ENCODE measurements at regions not wholly inside any gene's neighbourhood (a gene's known extent, or its start where the extent isn't known, plus 50 kb on each side); places are given as distances from the start of the nearest gene placed in this dataset.

DNA sequence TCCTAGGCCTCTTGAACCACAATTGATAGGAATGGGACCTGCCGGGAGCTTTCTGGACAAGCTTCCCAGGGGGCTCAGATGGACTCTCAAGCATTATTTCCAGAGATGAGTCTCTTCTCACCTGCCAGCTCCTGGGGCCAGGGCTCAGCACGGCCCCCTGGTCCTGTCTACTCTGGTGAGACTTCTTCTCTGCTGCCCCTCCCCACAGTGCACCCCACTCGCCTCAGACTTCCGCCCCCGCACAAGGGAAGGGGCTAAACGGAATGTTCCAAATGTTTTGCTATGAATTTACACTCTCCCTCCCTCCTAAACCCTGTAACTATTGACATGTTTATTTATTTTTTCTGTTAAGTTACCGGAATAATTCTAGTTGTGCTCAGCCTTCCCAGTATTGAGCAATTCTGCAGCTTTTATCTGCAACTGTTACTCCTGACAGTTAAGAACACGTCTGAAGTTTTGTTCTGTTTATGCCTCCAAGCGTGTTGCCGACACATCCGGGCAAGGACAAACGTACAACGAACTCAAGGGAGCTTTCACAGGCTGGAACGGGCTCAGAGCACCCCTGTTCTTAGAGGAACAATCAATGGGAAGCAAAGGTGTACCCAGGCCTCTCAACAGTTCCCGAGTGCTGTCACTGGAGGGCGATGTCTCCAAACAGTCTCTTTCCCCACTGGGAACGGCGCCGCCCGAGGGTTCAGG is 55.2 kb downstream of the FHIP2A start (continued):
- TF ChIP-seq, protein P1, sequence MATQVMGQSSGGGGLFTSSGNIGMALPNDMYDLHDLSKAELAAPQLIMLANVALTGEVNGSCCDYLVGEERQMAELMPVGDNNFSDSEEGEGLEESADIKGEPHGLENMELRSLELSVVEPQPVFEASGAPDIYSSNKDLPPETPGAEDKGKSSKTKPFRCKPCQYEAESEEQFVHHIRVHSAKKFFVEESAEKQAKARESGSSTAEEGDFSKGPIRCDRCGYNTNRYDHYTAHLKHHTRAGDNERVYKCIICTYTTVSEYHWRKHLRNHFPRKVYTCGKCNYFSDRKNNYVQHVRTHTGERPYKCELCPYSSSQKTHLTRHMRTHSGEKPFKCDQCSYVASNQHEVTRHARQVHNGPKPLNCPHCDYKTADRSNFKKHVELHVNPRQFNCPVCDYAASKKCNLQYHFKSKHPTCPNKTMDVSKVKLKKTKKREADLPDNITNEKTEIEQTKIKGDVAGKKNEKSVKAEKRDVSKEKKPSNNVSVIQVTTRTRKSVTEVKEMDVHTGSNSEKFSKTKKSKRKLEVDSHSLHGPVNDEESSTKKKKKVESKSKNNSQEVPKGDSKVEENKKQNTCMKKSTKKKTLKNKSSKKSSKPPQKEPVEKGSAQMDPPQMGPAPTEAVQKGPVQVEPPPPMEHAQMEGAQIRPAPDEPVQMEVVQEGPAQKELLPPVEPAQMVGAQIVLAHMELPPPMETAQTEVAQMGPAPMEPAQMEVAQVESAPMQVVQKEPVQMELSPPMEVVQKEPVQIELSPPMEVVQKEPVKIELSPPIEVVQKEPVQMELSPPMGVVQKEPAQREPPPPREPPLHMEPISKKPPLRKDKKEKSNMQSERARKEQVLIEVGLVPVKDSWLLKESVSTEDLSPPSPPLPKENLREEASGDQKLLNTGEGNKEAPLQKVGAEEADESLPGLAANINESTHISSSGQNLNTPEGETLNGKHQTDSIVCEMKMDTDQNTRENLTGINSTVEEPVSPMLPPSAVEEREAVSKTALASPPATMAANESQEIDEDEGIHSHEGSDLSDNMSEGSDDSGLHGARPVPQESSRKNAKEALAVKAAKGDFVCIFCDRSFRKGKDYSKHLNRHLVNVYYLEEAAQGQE (IDR thresholded peaks at IDR 0.05; ENCODE audit: low read depth, low read length), result no peak
- no peak for TF ChIP-seq IRF4 (IDR thresholded peaks at IDR 0.05; ENCODE audit: low read depth, low read length)

DNA sequence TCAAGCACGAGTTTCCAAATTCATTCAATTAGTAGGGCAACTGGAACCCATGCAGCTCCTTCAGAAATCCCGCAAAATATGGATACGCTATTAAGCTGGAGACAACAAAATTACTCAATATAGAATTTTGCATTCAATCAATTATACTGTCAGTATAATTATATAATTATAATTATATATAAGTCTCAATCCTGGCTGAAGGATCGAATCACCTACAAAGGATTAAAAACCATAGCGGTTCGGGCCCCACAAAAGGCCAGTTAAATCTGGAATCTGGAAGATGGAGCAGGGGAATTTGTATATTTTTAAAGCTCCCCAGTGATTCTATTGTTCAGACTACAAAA is 55.7 kb downstream of the FHIP2A start:
- no peak for FAIRE-seq
- POLR2A ChIA-PET, result interaction anchor here (1.8 kb wide), 1 partner anchor 51 kb away, joined by 4 read pairs; no protein-coding TSS in a partner anchor
- H3K79me2 ChIP-seq (ENCODE audit: control insufficient read depth, insufficient read depth, low read length), result no peaks in the 10 kb centered on the region
- H3K4me2 ChIP-seq (ENCODE audit: control insufficient read depth, insufficient read depth), result no peak overlapping the region
- no peak overlapping the region for H2AFZ ChIP-seq (ENCODE audit: control insufficient read depth, low read depth, low read length)
- H3K27me3 ChIP-seq (replicated peaks in 1 of 2; ENCODE audit: control insufficient read depth in 2 of 2, insufficient read depth in 2 of 2, low read length in 1 of 2), result no peaks in the 10 kb centered on the region; a peak in 1 of 4 replicates
- H3K9me3 ChIP-seq (replicated peaks; ENCODE audit: control insufficient read depth, insufficient read depth, low read length), result no peaks in the 10 kb centered on the region
- RAD21 ChIA-PET (ENCODE audit: unreplicated experiment), result interaction anchor here (1.0 to 5.4 kb wide), 5 partner anchors 47 to 539 kb away, joined by 3 to 44 read pairs (median 3); no protein-coding TSS in a partner anchor
- SMC1A ChIA-PET (ENCODE audit: uncharacterized antibody, unreplicated experiment), result interaction anchor here (1.0 to 4.5 kb wide), 10 partner anchors 10 to 328 kb away, joined by 3 to 35 read pairs (median 3); partner anchors contain the start of gene FHIP2A
- in situ Hi-C loops (cut with MboI), result loop anchor here (10.0 kb wide), 1 partner anchor 538 kb away; no protein-coding TSS in a partner anchor
- no peak overlapping the region for H3K4me3 ChIP-seq
- TF ChIP-seq NBN (IDR thresholded peaks at IDR 0.05) (no peak), RUNX3 (IDR thresholded peaks at IDR 0.05; ENCODE audit: low read length) (no peak)
- TF ChIP-seq, protein P2, sequence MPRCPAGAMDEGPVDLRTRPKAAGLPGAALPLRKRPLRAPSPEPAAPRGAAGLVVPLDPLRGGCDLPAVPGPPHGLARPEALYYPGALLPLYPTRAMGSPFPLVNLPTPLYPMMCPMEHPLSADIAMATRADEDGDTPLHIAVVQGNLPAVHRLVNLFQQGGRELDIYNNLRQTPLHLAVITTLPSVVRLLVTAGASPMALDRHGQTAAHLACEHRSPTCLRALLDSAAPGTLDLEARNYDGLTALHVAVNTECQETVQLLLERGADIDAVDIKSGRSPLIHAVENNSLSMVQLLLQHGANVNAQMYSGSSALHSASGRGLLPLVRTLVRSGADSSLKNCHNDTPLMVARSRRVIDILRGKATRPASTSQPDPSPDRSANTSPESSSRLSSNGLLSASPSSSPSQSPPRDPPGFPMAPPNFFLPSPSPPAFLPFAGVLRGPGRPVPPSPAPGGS (IDR thresholded peaks at IDR 0.05; ENCODE audit: borderline replicate concordance, insufficient read depth, low read depth, low read length, poor library complexity, severe bottlenecking), result no peak
- TF ChIP-seq, protein P3, sequence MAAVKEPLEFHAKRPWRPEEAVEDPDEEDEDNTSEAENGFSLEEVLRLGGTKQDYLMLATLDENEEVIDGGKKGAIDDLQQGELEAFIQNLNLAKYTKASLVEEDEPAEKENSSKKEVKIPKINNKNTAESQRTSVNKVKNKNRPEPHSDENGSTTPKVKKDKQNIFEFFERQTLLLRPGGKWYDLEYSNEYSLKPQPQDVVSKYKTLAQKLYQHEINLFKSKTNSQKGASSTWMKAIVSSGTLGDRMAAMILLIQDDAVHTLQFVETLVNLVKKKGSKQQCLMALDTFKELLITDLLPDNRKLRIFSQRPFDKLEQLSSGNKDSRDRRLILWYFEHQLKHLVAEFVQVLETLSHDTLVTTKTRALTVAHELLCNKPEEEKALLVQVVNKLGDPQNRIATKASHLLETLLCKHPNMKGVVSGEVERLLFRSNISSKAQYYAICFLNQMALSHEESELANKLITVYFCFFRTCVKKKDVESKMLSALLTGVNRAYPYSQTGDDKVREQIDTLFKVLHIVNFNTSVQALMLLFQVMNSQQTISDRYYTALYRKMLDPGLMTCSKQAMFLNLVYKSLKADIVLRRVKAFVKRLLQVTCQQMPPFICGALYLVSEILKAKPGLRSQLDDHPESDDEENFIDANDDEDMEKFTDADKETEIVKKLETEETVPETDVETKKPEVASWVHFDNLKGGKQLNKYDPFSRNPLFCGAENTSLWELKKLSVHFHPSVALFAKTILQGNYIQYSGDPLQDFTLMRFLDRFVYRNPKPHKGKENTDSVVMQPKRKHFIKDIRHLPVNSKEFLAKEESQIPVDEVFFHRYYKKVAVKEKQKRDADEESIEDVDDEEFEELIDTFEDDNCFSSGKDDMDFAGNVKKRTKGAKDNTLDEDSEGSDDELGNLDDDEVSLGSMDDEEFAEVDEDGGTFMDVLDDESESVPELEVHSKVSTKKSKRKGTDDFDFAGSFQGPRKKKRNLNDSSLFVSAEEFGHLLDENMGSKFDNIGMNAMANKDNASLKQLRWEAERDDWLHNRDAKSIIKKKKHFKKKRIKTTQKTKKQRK (IDR thresholded peaks at IDR 0.05; ENCODE audit: low read depth, low read length), result no peak
- H4K20me1 ChIP-seq (ENCODE audit: control insufficient read depth, insufficient read depth), result no peaks in the 10 kb centered on the region
- BruUV-seq (replicated peaks), result no TSS peak
- no peak overlapping the region for H3K27ac ChIP-seq (ENCODE audit: control insufficient read depth, insufficient read depth)
- no peak overlapping the region for H3K9ac ChIP-seq (ENCODE audit: control insufficient read depth, insufficient read depth, low read length)
- no peaks in the 10 kb centered on the region for H3K36me3 ChIP-seq (ENCODE audit: control insufficient read depth in 2 of 2, insufficient read depth in 2 of 2, low read length in 1 of 2)
- H3K4me1 ChIP-seq (ENCODE audit: control insufficient read depth, insufficient read depth, low read length), result no peaks in the 10 kb centered on the region
- 57% methylated on average over 6 of the region's 6 CpGs for WGBS (ENCODE audit: insufficient coverage, insufficient replicate concordance, low lambda C conversion rate, missing lambda C conversion rate)
- DNase-seq (ENCODE audit: low read depth, low spot score), result no peak
- intact Hi-C loops (cut with micrococcal nuclease; ENCODE audit: unreplicated experiment), result loop anchor here (1.0 to 10.0 kb wide), 4 partner anchors 138 to 540 kb away; no protein-coding TSS in a partner anchor
- CTCF ChIA-PET, result interaction anchor here (0.8 to 6.5 kb wide), 19 partner anchors 9 to 573 kb away, joined by 3 to 55 read pairs (median 4); partner anchors contain the start of gene FHIP2A
- ATAC-seq, result no peak
